Adrenal gland (tissue), 5 donors: ENCODE measurements at regions not wholly inside any gene's neighbourhood (a gene's known extent, or its start where the extent isn't known, plus 50 kb on each side); places are given as distances from the start of the nearest gene placed in this dataset.

Source experiments
- POLR2A ChIP-seq, 2 donors: fragments of 450-650 bp; IDR thresholded peaks; one replicate each; pipeline ENCODE4 v1.6.1; 2017; ENCODE audit warnings: antibody characterized with exemption in 2 of 2, mild to moderate bottlenecking in 2 of 2, moderate library complexity in 1 of 2
- TF ChIP-seq, protein P1 (sequence below), 6 experiments: fragments of 450-650 bp in 4 of 6; fragments of 200-600 bp in 2 of 6; sonication (generic) in 1 of 6; IDR thresholded peaks; 1 replicate in 5 of 6; 2 replicates in 1 of 6; pipeline versions ENCODE4 v1.5.1 to v1.8.0; 2016 to 2021; ENCODE audit warnings: antibody characterized with exemption in 6 of 6, mild to moderate bottlenecking in 2 of 6, moderate library complexity in 1 of 6
- donor health status: DM: no; HTN: no; CAD: no.

DNA sequence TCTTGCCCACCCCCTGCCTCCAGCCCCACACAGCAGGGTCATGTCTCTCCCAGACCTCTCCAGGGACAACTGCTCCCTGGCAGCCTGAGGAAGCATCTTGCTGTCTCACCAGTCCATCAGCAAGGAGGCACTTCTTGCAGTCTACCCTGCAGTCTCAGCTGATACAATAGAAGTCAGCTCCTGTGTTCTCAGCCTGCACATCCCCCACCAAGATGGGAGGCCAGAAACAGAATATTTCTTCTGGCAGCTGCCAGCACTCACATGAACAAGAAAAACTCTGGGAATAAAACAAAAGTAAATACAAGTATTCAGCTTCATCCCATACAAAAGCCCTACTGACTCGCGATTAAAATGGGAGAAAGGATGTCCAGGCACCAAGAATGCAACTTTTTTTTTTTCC, 457.4 kb upstream of the PROK2 start:
- TF ChIP-seq POLR2A (IDR thresholded peaks at IDR 0.05): no peak
- TF ChIP-seq, protein P1, sequence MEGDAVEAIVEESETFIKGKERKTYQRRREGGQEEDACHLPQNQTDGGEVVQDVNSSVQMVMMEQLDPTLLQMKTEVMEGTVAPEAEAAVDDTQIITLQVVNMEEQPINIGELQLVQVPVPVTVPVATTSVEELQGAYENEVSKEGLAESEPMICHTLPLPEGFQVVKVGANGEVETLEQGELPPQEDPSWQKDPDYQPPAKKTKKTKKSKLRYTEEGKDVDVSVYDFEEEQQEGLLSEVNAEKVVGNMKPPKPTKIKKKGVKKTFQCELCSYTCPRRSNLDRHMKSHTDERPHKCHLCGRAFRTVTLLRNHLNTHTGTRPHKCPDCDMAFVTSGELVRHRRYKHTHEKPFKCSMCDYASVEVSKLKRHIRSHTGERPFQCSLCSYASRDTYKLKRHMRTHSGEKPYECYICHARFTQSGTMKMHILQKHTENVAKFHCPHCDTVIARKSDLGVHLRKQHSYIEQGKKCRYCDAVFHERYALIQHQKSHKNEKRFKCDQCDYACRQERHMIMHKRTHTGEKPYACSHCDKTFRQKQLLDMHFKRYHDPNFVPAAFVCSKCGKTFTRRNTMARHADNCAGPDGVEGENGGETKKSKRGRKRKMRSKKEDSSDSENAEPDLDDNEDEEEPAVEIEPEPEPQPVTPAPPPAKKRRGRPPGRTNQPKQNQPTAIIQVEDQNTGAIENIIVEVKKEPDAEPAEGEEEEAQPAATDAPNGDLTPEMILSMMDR (IDR thresholded peaks at IDR 0.05): no peak
